IMR-90 (cell line): ENCODE measurements at regions not wholly inside any gene's neighbourhood (a gene's known extent, or its start where the extent isn't known, plus 50 kb on each side); places are given as distances from the start of the nearest gene placed in this dataset.
"Not testable (repeated sequence)": the region's sequence is repeated elsewhere in the genome, so short reads cannot be mapped to it uniquely, and the experiment has no call there.

ENCODE experiments used
- ATAC-seq: fragments of 200-7000 bp; cut with Tn5 transposase; 2 replicates; pipeline ENCODE4 v1.9.1; 2020; ENCODE audit warnings: low read depth, mild to moderate bottlenecking, moderate library complexity
- BruUV-seq: library from RNA; stranded (reverse); fragments of 400-500 nt; replicated peaks from 2 replicates; lab custom pipeline; 2021; lab: Mats Ljungman, UMichigan
- CTCF ChIA-PET: fragments of 300-600 bp; formaldehyde crosslinking; extraction: SDS; loops from one replicate; lab custom pipeline; 2021; ENCODE audit warnings: antibody characterized with exemption; lab: Yijun Ruan, JAX
- POLR2A ChIA-PET: fragments of 300-600 bp; sonication (Branson Sonifier 250); formaldehyde crosslinking; loops from one replicate; lab custom pipeline; 2022; ENCODE audit warnings: antibody characterized with exemption; ENCODE audit not compliant: unreplicated experiment; lab: Charles Lee
- DNase-seq: peaks from one replicate; pipeline ENCODE4 v3.0.0; 2013
- H2AFZ ChIP-seq: replicated peaks from 2 replicates; pipeline ENCODE3; 2013; ENCODE audit warnings: low read length, mild to moderate bottlenecking; ENCODE audit not compliant: poor library complexity
- H2AK5ac ChIP-seq: 2 replicates; pipeline ENCODE4 v1.6.1; 2013; ENCODE audit warnings: low read depth, low read length, inconsistent platforms
- H2AK9ac ChIP-seq: replicated peaks from 2 replicates; pipeline ENCODE3; 2013; ENCODE audit warnings: mild to moderate bottlenecking, low read depth, low read length, moderate library complexity; ENCODE audit not compliant: poor library complexity
- H2BK120ac ChIP-seq: 2 replicates; pipeline ENCODE4 v1.6.1; 2013; ENCODE audit warnings: low read depth, low read length, inconsistent platforms
- H2BK15ac ChIP-seq: 3 replicates; pipeline ENCODE4 v1.6.1; 2013; ENCODE audit warnings: low read depth, low read length, inconsistent platforms
- H2BK20ac ChIP-seq: 2 replicates; pipeline ENCODE4 v1.6.1; 2013; ENCODE audit warnings: low read depth, mild to moderate bottlenecking, inconsistent platforms, low read length, moderate library complexity
- H2BK5ac ChIP-seq: 2 replicates; pipeline ENCODE4 v1.6.1; 2013; ENCODE audit warnings: mild to moderate bottlenecking, low read depth, low read length, inconsistent platforms; ENCODE audit not compliant: poor library complexity, severe bottlenecking
- H3K14ac ChIP-seq: replicated peaks from 2 replicates; pipeline ENCODE4 v1.6.1; 2013; ENCODE audit warnings: low read depth, low read length, inconsistent platforms
- H3K18ac ChIP-seq: 2 replicates; pipeline ENCODE4 v1.6.1; 2013; ENCODE audit warnings: low read depth, low read length, control low read depth
- H3K23ac ChIP-seq: 2 replicates; pipeline ENCODE4 v1.6.1; 2013; ENCODE audit warnings: low read depth, low read length, inconsistent platforms
- H3K27ac ChIP-seq: 2 replicates; pipeline ENCODE4 v1.5.1; 2013; ENCODE audit warnings: mild to moderate bottlenecking, control low read depth, low read length; ENCODE audit not compliant: insufficient read depth
- H3K27me3 ChIP-seq: 2 replicates; pipeline ENCODE4 v1.6.1; 2013; ENCODE audit warnings: low read length; ENCODE audit not compliant: control insufficient read depth, insufficient read depth
- H3K36me3 ChIP-seq: 2 replicates; pipeline ENCODE4 v1.6.1; 2013; ENCODE audit warnings: low read length, mixed read lengths; ENCODE audit not compliant: control insufficient read depth, insufficient read depth
- H3K4ac ChIP-seq: 2 replicates; pipeline ENCODE4 v1.6.1; 2013; ENCODE audit warnings: low read depth, low read length, inconsistent platforms
- H3K4me1 ChIP-seq: 2 replicates; pipeline ENCODE4 v1.6.1; 2013; ENCODE audit warnings: low read length, mixed read lengths; ENCODE audit not compliant: control insufficient read depth, insufficient read depth
- H3K4me2 ChIP-seq: 2 replicates; pipeline ENCODE4 v1.6.1; 2013; ENCODE audit warnings: low read depth, mild to moderate bottlenecking, control low read depth, low read length, moderate library complexity
- H3K4me3 ChIP-seq: 2 replicates; pipeline ENCODE4 v1.5.1; 2013; ENCODE audit warnings: low read depth, mild to moderate bottlenecking, control low read depth, low read length, moderate library complexity; ENCODE audit not compliant: insufficient read depth
- H3K56ac ChIP-seq: 2 replicates; pipeline ENCODE4 v1.6.1; 2013; ENCODE audit warnings: low read length, inconsistent platforms; ENCODE audit not compliant: insufficient read depth; ENCODE audit errors: extremely low read depth
- H3K79me1 ChIP-seq, 2 experiments: 2 replicates each; pipeline ENCODE4 v1.6.1; 2013; ENCODE audit warnings: low read length in 2 of 2, inconsistent platforms in 1 of 2, low read depth in 1 of 2
- H3K9ac ChIP-seq: 2 replicates; pipeline ENCODE4 v1.6.1; 2013; ENCODE audit warnings: low read depth, low read length, control low read depth
- H3K9me1 ChIP-seq: 2 replicates; pipeline ENCODE4 v1.6.1; 2013; ENCODE audit warnings: low read length, inconsistent platforms; ENCODE audit not compliant: insufficient read depth
- H3K9me3 ChIP-seq: 2 replicates; pipeline ENCODE4 v1.6.1; 2013; ENCODE audit warnings: low read length; ENCODE audit not compliant: control insufficient read depth, insufficient read depth
- H4K20me1 ChIP-seq: 2 replicates; pipeline ENCODE4 v1.6.1; 2013; ENCODE audit warnings: low read length, inconsistent platforms; ENCODE audit not compliant: insufficient read depth
- H4K5ac ChIP-seq: 2 replicates; pipeline ENCODE4 v1.6.1; 2013; ENCODE audit warnings: mild to moderate bottlenecking, low read depth, low read length, control low read depth
- H4K8ac ChIP-seq, 2 experiments: 2 replicates each; pipeline ENCODE4 v1.6.1; 2013; ENCODE audit warnings: low read depth in 2 of 2, low read length in 2 of 2, control low read depth in 1 of 2, inconsistent platforms in 1 of 2
- H4K91ac ChIP-seq: 2 replicates; pipeline ENCODE4 v1.6.1; 2013; ENCODE audit warnings: low read depth, low read length, inconsistent platforms; ENCODE audit not compliant: insufficient read depth
- WGBS, 2 experiments: methylation state at CpG; one replicate each; pipeline versions ENCODE4 v1.1.5 to v1.1.7; 2013; ENCODE audit warnings: missing lambda C conversion rate in 2 of 2; ENCODE audit not compliant: insufficient read length in 1 of 2; ENCODE audit errors: extremely low coverage in 2 of 2; 5-methylcytosine and 5-hydroxymethylcytosine counted together
- dilution Hi-C: fragments of 300-500 bp; cut with HindIII; formaldehyde crosslinking; loops from one replicate; pipeline ENCODE4 v1.14.3; 2018; ENCODE audit warnings: low sequenced_read_pairs; ENCODE audit not compliant: unreplicated experiment
- in situ Hi-C: fragments of 300-500 bp; cut with MboI; formaldehyde crosslinking; loops from 3 replicates; pipeline ENCODE4 v1.14.3; 2019; ENCODE audit warnings: low sequenced_read_pairs, inconsistent platforms, mixed read lengths
- intact Hi-C: fragments of 100-400 bp; cut with micrococcal nuclease; formaldehyde crosslinking; loops from 2 replicates; pipeline ENCODE4 v1.10.0; 2022

GRCh38 chrX:128674326-128675086 is 622.3 kb upstream of the ACTRT1 start:
- H3K9ac ChIP-seq, CTCF ChIA-PET, ATAC-seq, H3K27ac ChIP-seq, H2AK9ac ChIP-seq, H3K27me3 ChIP-seq, H3K4me2 ChIP-seq, H2AFZ ChIP-seq, H3K56ac ChIP-seq, H3K9me3 ChIP-seq, H4K91ac ChIP-seq, H4K5ac ChIP-seq, H3K4ac ChIP-seq, H3K4me1 ChIP-seq, H2BK5ac ChIP-seq, dilution Hi-C loops, H3K14ac ChIP-seq, H3K23ac ChIP-seq, H2BK20ac ChIP-seq, H2AK5ac ChIP-seq, H2BK120ac ChIP-seq, H4K8ac ChIP-seq, H4K20me1 ChIP-seq, H3K4me3 ChIP-seq, H3K79me1 ChIP-seq, intact Hi-C loops, DNase-seq, H3K36me3 ChIP-seq, in situ Hi-C loops, POLR2A ChIA-PET, H3K9me1 ChIP-seq, H2BK15ac ChIP-seq, H3K18ac ChIP-seq, BruUV-seq: not testable (repeated sequence)
- no CpG with 5 or more reads among the region's 9 CpGs for WGBS, 2 experiments
